ENCODE measurements at regions not wholly inside any gene's neighbourhood (a gene's known extent, or its start where the extent isn't known, plus 50 kb on each side); places are given as distances from the start of the nearest gene placed in this dataset.

DNA sequence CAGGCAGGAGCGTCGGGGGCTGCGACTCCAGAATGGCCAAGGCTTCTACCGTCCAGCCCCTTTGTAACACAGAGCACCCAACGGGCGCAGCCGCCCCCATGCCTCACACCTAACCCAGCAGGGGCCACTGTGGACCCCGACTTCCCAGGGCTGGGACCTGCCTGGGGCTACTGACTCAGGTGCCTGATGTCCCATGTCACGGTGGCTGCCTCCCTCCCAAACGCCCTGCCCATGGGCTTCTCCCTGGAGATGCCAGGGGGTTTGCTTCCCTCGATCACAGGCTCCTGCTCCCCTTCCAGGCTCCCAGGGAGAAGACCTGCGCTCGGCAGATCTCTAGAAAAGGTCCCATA lies 84.0 kb downstream of the MYEOV start:
- TF ChIP-seq, protein P1, sequence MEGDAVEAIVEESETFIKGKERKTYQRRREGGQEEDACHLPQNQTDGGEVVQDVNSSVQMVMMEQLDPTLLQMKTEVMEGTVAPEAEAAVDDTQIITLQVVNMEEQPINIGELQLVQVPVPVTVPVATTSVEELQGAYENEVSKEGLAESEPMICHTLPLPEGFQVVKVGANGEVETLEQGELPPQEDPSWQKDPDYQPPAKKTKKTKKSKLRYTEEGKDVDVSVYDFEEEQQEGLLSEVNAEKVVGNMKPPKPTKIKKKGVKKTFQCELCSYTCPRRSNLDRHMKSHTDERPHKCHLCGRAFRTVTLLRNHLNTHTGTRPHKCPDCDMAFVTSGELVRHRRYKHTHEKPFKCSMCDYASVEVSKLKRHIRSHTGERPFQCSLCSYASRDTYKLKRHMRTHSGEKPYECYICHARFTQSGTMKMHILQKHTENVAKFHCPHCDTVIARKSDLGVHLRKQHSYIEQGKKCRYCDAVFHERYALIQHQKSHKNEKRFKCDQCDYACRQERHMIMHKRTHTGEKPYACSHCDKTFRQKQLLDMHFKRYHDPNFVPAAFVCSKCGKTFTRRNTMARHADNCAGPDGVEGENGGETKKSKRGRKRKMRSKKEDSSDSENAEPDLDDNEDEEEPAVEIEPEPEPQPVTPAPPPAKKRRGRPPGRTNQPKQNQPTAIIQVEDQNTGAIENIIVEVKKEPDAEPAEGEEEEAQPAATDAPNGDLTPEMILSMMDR (conservative IDR thresholded peaks at IDR 0.05; ENCODE audit: low read depth, low read length), result no peak
- TF ChIP-seq MAZ (IDR thresholded peaks at IDR 0.05; ENCODE audit: borderline replicate concordance, low read depth, low read length), result no peak
- TF ChIP-seq MXI1 (IDR thresholded peaks at IDR 0.05; ENCODE audit: borderline replicate concordance, low read depth, low read length), result no peak
- no peak for TF ChIP-seq FOS (IDR thresholded peaks at IDR 0.05; ENCODE audit: low read depth, low read length)

Measured in IMR-90 (cell line).